ENCODE measurements at regions not wholly inside any gene's neighbourhood (a gene's known extent, or its start where the extent isn't known, plus 50 kb on each side); places are given as distances from the start of the nearest gene placed in this dataset.
A peak's percentile ranks its signal among the peaks of the same experiment; 100 is the strongest.

DNA sequence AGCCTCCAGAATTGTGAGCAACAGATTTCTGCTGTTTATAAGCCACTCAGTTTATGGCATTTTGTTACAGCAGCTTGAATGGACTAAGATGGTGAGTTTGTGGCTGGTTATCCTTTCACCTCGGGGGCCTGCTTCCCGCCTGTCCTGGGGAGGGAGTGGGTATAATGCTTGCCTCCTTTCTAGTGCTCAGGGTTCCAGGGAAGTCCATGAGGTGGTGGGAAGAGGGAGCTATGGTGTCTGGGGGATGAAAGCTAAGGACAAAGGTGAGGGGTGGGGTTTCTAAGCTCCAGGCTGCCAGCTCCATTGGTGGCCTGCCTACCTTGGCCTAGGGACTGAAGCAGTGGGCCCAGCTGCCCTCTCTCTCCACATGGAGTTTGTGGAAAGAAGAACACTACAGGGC, 50.2 kb upstream of the SDK2 start:
- no peak for DNase-seq (ENCODE audit: low spot score)

DNA sequence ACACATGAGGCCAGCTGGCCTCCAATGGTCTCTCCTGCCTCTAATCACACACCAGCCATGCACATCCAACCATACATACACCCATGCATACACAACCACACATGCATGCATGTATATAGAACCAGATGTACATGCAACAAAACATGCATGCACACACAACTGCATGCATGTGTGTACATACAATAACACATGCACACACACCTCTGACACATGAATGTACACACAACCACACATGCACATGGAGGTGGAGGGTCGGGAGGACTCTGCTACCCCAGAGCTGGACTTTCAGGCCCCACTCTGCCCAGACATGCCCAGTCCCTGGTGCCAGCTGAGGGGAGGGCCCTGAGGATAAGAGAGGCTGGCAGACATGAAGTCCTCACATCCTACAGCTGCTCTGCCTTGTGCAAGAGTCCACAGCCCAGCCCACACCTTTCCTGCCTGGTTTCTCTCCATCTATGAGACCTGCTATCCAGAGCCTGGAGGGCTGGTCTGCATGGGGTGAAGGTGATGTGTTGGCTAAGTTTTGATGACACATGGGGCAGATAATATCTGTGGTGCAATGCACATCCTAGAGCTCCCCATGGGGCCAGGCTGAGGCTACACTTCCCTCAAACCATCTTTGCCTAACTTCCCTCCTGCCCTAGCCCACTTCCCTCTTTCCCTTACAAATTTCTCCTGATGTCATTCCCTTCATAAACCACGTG, 50.9 kb upstream of the SDK2 start:
- no peak for DNase-seq (ENCODE audit: low spot score)

DNA sequence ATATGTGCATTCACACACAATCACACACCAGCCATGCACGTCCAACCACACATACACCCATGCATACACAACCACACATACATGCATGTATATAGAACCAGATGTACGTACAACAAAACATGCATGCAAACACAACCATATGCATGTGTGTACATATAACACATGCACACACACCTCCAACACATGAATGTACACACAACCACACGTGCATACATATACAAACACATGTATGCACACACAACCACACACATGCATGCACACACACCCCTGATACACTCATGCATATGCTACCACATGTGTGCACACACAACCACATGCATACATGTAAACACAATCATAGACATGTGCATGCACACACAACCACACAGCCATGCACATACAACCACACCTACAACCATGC, 52.0 kb upstream of the SDK2 start:
- DNase-seq (ENCODE audit: low spot score), result no peak

DNA sequence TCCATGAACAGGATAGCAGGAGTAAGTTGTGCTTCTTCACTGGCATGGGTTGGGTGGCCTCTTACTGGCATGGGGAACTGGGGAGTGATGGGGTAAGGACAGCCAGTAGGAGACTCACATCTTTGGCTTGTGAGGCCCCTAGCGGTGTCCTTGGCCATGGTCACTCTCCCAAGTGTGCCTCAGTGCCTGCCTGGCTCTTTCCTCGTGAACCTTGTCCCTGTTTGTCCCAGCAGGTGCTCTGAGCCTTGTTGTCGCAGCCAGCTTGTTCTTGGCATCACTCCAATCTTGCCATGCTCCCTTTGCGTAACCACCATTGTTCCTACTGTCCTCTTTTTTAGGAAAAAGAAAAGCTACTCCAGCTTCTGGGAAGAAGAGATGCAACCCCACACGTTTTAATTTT, 53.6 kb upstream of the SDK2 start:
- no peak for DNase-seq (ENCODE audit: low spot score)

DNA sequence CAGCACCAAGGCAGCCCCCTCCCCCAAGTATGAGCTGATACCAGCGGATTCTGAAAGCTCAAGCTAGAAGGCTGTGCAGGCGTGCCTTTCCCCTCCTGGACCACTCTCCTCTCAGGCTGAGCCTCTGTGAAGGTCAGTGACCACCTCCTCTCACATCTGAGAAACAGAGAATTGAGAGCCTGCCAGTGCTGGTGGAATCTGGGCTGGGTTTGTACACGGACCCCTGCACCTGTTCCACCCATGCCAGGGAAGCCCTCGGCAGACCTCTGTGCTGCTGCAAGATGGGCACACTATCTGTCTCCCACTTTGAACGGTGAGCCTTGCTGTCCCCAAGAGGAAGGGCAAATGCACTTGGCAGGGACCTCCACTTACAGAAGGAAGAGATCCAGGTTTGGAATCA, 54.7 kb upstream of the SDK2 start:
- no peak for DNase-seq (ENCODE audit: low spot score)

DNA sequence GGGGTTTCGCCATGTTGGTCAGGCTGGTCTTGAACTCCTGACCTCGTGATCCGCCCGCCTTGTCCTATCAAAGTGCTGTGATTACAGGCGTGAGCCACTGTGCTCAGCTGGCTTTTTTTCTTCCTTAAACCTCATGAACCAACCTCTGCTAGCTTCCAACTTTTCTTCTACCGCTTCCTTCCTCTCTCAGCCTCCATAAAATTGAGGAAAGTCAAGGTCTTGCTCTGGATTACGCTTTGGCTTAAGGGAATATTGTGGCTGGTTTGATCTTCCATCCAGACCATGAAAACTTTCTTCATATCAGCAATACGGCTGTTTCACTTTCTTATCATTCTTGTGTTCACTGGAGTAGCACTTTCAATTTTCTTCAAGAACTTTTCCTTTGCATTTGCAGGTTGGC, 57.5 kb upstream of the SDK2 start:
- no peak for DNase-seq (ENCODE audit: low spot score)

DNA sequence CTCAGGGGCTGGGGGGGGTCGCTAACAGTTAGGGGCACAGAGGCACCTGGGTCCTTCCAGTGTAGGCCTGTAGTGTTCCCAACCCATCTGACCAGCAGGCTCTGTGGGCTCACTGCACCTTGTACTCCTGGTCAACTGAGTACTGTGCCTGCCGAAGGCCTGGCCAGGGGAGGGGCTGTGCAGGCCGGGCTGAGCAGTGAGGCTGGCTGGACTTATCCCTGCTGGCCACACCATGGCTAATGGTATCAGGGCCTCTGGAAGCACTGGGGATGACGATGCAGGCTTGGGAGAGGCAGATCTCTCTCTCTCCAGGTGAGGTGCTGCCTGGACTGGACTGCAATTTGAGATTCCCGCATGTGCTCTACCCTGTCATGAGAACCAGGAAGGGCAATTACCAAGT, 58.9 kb upstream of the SDK2 start:
- peak; percentile 60 for DNase-seq (ENCODE audit: low spot score)

DNA sequence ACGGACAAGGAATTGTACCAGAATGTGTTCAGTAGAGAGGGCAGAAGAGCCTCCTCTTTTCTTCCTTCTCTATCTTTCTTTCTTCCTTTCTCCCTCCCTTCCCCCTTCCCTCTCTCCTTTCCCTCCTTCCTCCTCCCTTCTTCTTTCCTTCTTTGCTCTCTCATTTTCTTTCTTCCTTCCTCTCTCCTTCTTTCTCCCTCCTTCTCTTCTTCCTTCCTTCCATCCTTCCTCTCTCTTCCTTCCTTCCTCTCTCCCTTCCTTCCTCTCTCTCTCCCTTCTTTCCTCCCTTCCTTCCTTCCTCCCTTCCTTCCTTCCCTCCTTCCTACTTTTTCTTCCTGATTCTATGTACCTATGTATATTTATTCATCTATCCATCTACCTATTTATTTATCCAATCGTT, 59.7 kb upstream of the SDK2 start:
- DNase-seq (ENCODE audit: low spot score), result no peak

DNA sequence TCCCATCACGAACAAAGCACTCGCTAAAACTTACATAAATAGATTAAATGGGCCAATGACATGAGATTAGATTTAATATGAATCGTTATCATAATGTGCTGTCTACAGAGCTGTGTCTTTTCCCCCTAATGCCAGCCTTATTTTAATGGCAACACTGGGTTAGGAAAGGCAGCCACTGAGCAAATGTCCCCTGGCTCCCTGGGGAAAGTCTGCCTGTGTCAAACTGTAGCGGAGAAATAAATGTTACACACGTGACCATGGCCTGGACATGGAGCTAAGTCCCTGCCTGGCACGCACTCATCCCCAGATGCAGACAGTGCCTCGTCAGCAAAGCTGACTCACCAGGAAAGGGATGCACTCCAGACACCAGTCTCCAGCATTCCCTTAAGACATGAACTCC, 61.3 kb upstream of the SDK2 start:
- peak; percentile 9 for DNase-seq (ENCODE audit: low spot score)

DNA sequence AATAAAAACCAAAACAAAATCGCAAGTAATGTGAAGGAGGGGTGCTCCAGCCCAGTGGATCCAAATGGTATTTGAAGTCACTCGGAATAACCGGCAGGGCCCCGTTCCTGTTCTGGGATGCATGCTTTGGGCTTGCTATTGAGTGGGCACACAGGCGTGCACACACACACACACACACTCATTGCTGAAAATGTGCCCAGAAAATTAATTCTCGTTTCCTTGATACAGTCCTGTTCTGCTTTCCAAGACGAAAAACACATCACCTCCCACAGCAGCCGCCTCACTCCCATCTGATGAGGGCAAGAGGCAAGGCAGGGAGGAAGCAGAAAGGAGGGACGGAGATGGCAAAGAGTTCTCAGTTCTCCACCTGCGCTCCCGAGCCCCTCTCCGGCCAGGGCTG, 62.2 kb upstream of the SDK2 start:
- peak; percentile 55 for DNase-seq (ENCODE audit: low spot score)

DNA sequence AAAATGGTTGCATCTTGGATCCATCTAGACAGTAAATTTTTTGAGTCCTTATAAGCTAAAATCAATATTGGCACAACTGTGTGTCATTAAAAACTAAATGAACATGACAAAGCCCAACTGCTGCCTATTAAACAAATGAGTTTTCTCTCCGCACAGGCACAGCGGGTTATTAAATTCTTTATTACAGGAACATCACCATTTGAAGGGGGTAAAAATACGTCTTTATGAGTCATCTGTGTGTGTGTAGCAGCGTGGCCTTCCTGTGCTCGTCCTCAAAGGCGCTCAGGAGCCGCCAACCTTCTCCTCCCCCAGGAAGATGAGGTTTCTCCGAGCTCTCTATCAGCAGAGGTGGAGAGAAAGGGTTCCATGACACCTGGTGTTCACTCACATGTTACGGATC, 62.6 kb upstream of the SDK2 start:
- DNase-seq (ENCODE audit: low spot score), result peak; percentile 43

DNA sequence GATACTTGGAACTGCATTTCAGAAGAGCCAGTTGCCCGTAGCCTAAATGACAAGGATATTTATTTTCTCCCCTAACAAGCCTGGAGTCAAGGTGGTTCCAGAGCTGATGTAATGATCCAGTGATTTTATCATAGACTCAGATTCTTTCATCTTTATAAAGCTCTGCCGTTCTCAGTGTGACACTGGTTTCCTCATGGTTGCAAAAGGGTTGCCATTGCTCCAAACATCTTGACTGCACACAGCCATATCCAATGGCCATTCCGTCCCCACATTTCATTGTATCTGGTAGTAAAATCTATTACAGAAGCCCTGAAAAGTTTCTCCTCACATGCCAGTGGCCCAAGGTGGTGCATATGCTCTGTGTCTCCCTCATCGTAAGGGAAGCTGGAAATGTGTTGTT, 63.1 kb upstream of the SDK2 start:
- DNase-seq (ENCODE audit: low spot score), result peak; percentile 3

DNA sequence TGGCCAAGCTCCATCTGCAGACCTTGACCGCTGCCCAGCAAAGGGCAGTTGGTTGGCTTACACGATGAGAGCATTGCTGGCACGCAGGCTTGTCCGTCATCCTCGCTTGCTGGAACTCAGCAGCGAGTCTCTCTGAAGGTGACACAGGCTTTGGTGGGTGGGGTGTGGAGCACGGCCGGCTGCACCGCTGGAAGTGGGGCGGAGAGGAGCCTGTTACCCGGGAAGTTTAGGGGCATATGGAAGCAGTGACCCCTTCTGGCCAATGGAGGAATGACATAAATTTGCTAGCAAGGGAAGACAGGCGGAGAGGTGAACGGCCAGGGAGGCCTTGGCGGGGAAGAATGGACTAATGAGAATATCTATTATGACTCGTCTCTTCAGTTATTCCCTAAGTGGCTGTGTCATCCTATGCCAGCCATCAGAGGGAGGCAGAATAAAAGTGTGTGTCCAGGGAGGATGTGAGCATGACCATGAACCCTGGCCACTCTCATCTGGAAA, 65.9 kb upstream of the SDK2 start:
- DNase-seq (ENCODE audit: low spot score), result peak; percentile 75

DNA sequence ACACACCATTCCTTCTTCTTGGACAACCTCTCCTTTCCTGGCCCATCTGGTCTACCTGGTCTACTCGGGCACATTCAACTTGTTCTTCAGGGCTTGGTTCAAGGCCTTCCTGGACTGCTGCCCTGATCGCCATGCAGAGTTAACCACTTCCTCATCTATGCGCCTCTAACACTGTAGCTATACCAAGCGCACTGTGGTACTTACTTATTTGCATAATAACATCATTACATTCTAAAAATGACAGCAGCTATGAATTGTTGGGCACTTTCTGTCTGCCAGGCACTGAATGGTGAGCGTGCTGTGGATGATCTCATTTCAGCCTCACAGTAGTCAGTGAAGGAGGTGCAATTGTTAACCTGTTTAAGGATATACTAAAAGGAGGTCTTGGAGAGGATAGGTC, 66.9 kb upstream of the SDK2 start:
- no peak for DNase-seq (ENCODE audit: low spot score)

DNA sequence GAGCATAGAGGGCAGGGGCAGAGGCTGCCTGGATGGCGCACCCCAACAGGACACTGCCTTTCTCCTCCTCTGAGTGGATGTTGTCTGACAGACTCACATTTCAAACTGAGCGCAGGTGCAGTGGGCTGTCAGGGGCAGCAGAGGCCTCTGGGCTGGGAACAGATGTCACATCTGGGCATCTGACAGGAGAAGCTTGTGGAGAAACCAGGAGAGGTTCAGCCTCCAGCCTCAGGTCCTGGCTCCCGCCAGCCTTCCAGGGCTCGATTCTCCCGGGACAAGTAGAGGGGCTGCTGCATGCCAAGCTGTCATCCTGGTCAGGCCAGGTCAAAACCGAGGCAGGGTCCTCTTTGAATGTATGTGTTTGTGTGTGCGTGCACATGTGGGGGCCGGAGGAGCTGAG, 67.7 kb upstream of the SDK2 start:
- DNase-seq (ENCODE audit: low spot score), result no peak

DNA sequence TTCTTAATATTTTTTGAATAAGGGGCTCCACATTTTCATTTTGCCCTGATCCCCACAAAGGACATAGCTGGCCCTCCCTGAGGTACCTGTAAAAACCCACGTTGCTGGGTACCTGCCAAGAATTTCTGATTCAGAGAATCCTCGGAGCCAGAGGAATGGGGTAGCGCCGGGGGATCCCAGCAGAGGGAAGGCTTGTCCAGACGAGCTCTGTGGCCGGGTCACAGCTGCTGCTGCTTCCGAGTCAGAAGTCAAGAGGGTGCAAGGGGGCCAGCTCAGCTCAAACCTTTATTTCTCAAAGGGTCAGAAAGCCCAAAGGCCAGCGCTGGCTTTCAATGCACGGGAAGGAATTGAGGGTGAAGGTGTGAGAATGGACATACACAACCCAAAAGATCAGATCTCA, 68.9 kb upstream of the SDK2 start:
- DNase-seq (ENCODE audit: low spot score), result no peak

DNA sequence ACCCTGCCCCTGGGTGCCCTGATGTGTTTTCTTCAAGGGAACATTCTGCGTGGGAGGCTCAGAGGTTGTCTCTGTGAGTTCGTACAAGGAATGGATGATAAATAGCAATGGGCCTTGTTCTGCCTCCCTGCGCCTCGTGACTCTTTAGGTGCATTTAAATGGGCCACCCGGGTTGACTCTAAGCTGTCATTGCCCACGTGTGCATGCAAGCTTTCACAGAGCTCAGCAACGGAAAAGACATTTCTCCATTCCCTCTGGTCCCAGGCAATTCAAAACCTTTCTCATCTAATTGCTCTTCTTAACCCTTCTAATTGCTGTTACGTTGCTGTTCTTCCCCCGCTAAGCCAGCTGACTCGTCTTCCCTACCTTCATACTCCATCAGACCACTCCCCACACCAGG, 71.5 kb upstream of the SDK2 start:
- DNase-seq (ENCODE audit: low spot score), result no peak

DNA sequence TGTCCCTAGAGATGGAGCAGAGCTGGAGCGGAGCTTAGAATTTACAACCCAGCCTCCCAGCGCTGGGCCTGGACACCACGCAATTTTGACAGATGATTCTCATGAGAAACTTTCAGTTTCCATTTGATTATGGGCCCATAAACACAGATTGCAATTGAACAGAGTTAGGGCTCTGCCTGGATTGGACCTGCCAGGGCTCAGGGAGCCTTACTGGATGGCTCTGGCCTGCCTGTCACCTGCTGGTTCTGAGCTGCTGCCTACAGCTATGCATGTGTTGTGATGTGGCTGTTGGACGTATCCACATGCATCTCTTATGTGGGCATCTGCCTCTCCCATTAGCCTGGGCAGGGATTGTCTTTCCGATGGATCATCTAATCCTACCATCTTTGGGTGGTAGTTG, 73.4 kb upstream of the SDK2 start:
- no peak for DNase-seq (ENCODE audit: low spot score)

DNA sequence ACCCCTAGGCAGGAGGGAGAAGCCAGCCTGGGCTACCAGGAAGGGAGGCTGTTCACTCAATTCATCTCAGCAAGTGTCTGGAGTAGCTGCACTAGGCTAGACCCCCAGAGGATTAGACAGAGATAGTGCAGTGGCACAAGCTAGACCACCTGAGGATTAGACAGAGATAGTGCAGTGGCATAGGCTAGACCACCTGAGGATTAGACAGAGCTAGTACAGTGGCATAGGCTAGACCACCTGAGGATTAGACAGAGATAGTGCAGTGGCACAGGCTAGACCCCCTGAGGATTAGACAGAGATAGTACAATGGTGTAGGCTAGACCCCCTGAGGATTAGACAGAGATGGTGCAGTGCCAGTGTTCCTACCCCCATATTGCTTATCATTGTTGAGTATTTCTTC, 74.1 kb upstream of the SDK2 start:
- no peak for DNase-seq (ENCODE audit: low spot score)

DNA sequence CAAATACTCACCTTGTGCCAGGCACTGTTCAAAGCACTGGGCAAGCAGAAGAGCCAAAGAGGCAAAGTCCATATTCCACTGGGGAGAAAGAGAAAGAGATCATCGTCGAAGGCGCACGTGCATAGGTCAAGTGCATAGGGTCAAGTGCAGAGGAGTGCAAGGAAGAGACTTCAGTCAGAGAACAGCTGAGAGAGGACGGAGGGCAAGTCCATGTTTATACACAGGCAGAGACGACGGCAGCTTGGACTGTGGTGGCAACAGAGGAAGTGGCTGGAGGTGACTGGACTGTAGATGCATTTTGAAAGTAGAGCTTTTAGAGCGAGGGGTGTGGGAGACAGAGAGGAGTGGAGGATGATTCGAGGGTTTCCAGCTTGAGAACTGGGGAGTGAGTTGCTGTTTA, 74.7 kb upstream of the SDK2 start:
- no peak for DNase-seq (ENCODE audit: low spot score)

DNA sequence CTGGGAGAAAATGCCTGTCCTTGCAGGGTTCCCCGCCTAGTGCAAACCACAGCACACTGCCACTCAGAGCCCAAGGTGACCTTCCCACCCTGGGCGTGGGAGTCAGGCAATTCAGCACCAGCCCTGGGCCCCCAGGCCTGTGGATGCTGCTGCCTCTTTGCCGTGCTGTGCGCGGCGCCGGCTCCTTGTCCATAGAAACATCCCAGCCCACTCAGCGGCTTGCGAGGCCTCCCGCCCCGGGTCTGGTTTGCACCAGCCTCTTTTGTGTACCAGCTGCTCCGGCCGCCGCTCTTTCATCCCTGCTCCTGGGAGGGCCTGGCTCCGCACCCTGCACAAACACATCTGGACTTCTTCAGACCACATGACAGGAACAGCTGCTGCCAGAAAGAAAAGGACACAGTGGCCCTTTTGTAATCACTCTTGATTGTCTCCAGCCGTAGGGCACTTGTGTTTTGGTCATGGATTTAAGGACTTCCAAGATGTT, 75.4 kb upstream of the SDK2 start:
- DNase-seq (ENCODE audit: low spot score), result no peak

DNA sequence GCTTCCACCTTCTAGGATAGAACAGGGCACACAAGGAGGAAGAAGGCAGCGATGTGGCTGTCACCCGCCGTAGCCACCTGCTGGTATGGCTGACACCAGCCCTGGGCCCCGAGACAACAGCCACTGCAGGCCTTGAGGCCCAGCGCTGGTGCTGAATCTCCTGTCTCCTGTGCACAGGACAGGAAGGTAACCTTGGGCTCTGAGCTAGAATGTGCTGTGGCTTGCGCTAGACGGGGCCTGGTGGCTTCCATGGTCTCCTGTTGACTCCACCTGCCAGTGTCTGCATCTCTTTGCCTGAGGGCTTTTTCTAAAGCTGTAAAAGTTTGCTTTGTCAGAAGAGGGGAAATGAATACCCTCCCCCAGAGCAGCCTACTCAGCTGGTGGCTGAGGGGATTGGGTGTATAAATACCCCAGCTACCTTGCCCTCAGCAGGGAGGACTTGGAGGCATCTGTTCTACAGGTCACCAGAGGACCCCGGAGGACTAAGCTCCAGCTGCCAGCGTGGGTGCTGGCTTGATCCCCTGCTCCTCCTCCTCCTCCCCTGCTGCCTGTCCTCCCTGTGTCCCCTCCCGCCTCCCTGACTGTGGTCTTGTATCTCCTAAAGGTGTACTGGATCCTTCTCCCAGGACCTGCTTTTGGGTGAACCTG, 76.1 kb upstream of the SDK2 start:
- DNase-seq (ENCODE audit: low spot score), result no peak

DNA sequence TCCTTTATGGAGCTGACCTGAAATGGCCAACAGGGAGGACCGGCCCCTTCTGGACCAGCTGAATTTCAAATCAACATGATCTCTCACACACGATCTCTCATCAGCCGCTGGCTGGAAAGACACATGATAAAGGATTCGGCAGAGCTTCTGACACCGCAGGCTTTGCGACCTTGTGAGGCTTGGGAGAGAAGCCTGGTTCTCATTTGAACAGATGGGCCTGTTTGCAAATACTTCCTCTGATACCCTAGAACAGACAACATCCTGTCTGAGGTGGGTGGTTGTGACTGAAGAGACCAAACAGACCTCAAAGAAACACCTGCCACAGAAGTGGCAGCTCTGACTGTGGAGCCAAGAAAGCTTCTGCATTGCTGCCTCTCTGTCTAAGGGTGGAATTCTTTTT, 77.9 kb upstream of the SDK2 start:
- DNase-seq (ENCODE audit: low spot score), result no peak
